Thyroid gland (tissue), 4 donors: ENCODE measurements at regions not wholly inside any gene's neighbourhood (a gene's known extent, or its start where the extent isn't known, plus 50 kb on each side); places are given as distances from the start of the nearest gene placed in this dataset.

ENCODE experiments used
- DNase-seq, 2 donors: peaks; one replicate each; pipeline ENCODE4 v3.0.0-alpha.2; 2019
- H3K27ac ChIP-seq, 3 donors: fragments of 200-600 bp; sonication (generic); 1 replicate in 2 of 3; 2 replicates in 1 of 3; pipeline ENCODE4 v1.5.1; 2016 to 2019; ENCODE audit warnings: mild to moderate bottlenecking in 1 of 3, moderate library complexity in 1 of 3
- H3K27me3 ChIP-seq: fragments of 200-600 bp; sonication (generic); one replicate; pipeline ENCODE4 v1.5.1; 2019
- H3K36me3 ChIP-seq, 2 donors: fragments of 200-600 bp; sonication (generic); one replicate each; pipeline ENCODE4 v1.5.1; 2016 to 2019
- H3K4me1 ChIP-seq, 2 donors: fragments of 200-600 bp; sonication (generic); one replicate each; pipeline ENCODE4 v1.5.1; 2017 to 2019
- H3K4me3 ChIP-seq, 3 donors: fragments of 200-600 bp; sonication (generic); replicated peaks in 1 of 3; 1 replicate in 2 of 3; 2 replicates in 1 of 3; pipeline ENCODE4 v1.5.1; 2016; ENCODE audit warnings: mild to moderate bottlenecking in 1 of 3
- H3K9me3 ChIP-seq: fragments of 200-600 bp; sonication (generic); one replicate; pipeline ENCODE4 v1.5.1; 2017
- CTCF ChIP-seq, 6 experiments: fragments of 200-600 bp in 3 of 6; fragments of 450-650 bp in 3 of 6; sonication (generic) in 3 of 6; IDR thresholded peaks; one replicate each; pipeline ENCODE4 v1.5.1; 2016 to 2019; ENCODE audit warnings: antibody characterized with exemption in 6 of 6, mild to moderate bottlenecking in 2 of 6, inconsistent platforms in 1 of 6, moderate library complexity in 1 of 6
- POLR2A ChIP-seq, 2 donors: fragments of 450-650 bp; IDR thresholded peaks; one replicate each; pipeline ENCODE4 v1.6.1; 2017; ENCODE audit warnings: antibody characterized with exemption in 2 of 2, mild to moderate bottlenecking in 2 of 2, moderate library complexity in 1 of 2
- WGBS, 2 donors: methylation state at CpG; one replicate each; pipeline ENCODE4 v1.1.5; 2017; 5-methylcytosine and 5-hydroxymethylcytosine counted together
- intact Hi-C: fragments of 100-400 bp; cut with DNase I; formaldehyde crosslinking; loops from one replicate; pipeline ENCODE4 v1.15.1; 2023

DNA sequence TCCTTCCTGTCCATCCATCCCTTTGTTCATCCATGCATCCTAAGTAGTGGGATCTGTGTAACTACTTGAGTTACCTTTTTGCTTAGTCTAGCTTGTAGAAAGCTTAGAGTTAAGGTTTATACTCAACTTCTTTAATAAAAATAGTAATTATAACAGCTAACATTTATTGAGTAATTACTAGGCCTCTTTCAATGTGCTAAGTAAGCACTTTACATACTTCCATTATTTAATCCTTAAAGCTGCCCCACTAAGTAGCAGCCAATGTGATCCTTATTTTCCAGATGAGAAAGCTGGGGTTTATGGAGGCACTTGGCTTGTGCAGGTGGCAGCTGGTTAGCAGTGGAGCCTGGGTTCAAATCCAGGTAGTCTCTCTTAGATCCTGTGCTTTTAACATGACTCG, 182.9 kb downstream of the FGF9 start:
- 96 to 100% methylated on average over 1 of the region's 1 CpG for WGBS, 2 donors
- H3K4me1 ChIP-seq = no peaks in the 10 kb centered on the region
- no peak overlapping the region for H3K27ac ChIP-seq
- TF ChIP-seq POLR2A (IDR thresholded peaks at IDR 0.05) (no peak), CTCF (IDR thresholded peaks at IDR 0.05) (no peak)
- no peak for DNase-seq
- H3K27me3 ChIP-seq = no peaks in the 10 kb centered on the region
- intact Hi-C loops = no loop called here
- H3K4me3 ChIP-seq = no peak overlapping the region
- H3K36me3 ChIP-seq = no peaks in the 10 kb centered on the region
- no peaks in the 10 kb centered on the region for H3K9me3 ChIP-seq

- no peak for TF ChIP-seq POLR2A (IDR thresholded peaks at IDR 0.05)
- no peak for TF ChIP-seq CTCF (IDR thresholded peaks at IDR 0.05)
- H3K27me3 ChIP-seq = no peaks in the 10 kb centered on the region
- H3K9me3 ChIP-seq = no peaks in the 10 kb centered on the region
- H3K36me3 ChIP-seq = no peaks in the 10 kb centered on the region
- intact Hi-C loops = no loop called here
- no peaks in the 10 kb centered on the region for H3K4me1 ChIP-seq
- H3K27ac ChIP-seq = no peak overlapping the region
- no peak overlapping the region for H3K4me3 ChIP-seq
- DNase-seq = no peak
Observed at GRCh38 chr13:21868823-21869222, 197.9 kb downstream of the FGF9 start.

- Histone ChIP-seq H3K27me3 (no peaks in the 10 kb centered on the region), H3K27ac (no peak overlapping the region), H3K4me1 (no peaks in the 10 kb centered on the region), H3K36me3 (no peaks in the 10 kb centered on the region), H3K4me3 (no peak overlapping the region), H3K9me3 (no peaks in the 10 kb centered on the region)
- WGBS, 2 donors = 82 to 84% methylated on average over 7 of the region's 7 CpGs
- no peak for DNase-seq
- intact Hi-C loops = no loop called here
- TF ChIP-seq POLR2A (IDR thresholded peaks at IDR 0.05) (no peak), CTCF (IDR thresholded peaks at IDR 0.05) (no peak)
Observed at GRCh38 chr13:21871382-21871781, 200.5 kb downstream of the FGF9 start.

DNA sequence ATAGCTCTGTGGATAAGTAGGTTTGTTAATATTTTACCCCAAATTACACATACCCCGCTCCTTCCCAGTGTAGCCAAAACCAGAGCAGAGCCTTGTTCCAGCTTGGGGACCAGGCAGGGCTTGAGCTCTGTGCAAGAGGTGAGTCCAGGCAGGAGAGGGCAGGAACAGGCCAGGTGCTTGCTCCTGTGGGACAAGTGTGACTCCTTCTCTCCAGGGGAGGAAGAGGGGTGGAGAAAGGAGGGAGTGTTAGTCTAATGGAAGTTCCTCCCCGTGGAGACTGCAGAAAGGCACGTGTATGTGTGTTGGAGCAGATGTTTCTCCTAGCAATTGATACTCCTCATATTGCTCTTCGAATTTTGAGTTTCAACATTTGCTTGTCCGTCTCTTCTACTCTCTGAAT, 201.0 kb downstream of the FGF9 start:
- Histone ChIP-seq H3K9me3 (no peaks in the 10 kb centered on the region), H3K4me3 (no peak overlapping the region), H3K27ac (no peak overlapping the region), H3K36me3 (no peaks in the 10 kb centered on the region), H3K4me1 (no peaks in the 10 kb centered on the region), H3K27me3 (no peaks in the 10 kb centered on the region)
- TF ChIP-seq CTCF (IDR thresholded peaks at IDR 0.05) (no peak), POLR2A (IDR thresholded peaks at IDR 0.05) (no peak)
- WGBS, 2 donors = 78 to 81% methylated on average over 5 of the region's 5 CpGs
- intact Hi-C loops = no loop called here
- DNase-seq = no peak

- WGBS, 2 donors = 65 to 72% methylated on average over 5 of the region's 5 CpGs
- H3K4me3 ChIP-seq = no peak overlapping the region
Observed at GRCh38 chr13:21872795-21873194, 201.9 kb downstream of the FGF9 start.

More at GRCh38 chr13:21872795-21873194, 201.9 kb downstream of the FGF9 start:
- Histone ChIP-seq H3K27me3 (no peaks in the 10 kb centered on the region), H3K36me3 (no peaks in the 10 kb centered on the region), H3K27ac (no peak overlapping the region), H3K4me1 (no peaks in the 10 kb centered on the region), H3K9me3 (no peaks in the 10 kb centered on the region)
- intact Hi-C loops = no loop called here
- TF ChIP-seq POLR2A (IDR thresholded peaks at IDR 0.05) (no peak), CTCF (IDR thresholded peaks at IDR 0.05) (no peak)
- no peak for DNase-seq
